PC-3 (cell line): ENCODE measurements at regions not wholly inside any gene's neighbourhood (a gene's known extent, or its start where the extent isn't known, plus 50 kb on each side); places are given as distances from the start of the nearest gene placed in this dataset.

ENCODE experiments used
- ATAC-seq: fragments of 200-7000 bp; cut with Tn5 transposase; 2 replicates; pipeline ENCODE4 v1.9.1; 2020; ENCODE audit warnings: mild to moderate bottlenecking, moderate library complexity
- BruUV-seq: library from RNA; stranded (reverse); fragments of 400-500 nt; replicated peaks from 2 replicates; lab custom pipeline; 2021; lab: Mats Ljungman, UMichigan
- CTCF ChIA-PET: fragments of 300-600 bp; sonication (Branson Sonifier 250); formaldehyde crosslinking; loops from one replicate; lab custom pipeline; 2022; ENCODE audit warnings: antibody characterized with exemption; lab: Charles Lee
- POLR2A ChIA-PET: fragments of 300-600 bp; sonication (Branson Sonifier 250); formaldehyde crosslinking; loops from one replicate; lab custom pipeline; 2022; ENCODE audit warnings: antibody characterized with exemption; ENCODE audit not compliant: unreplicated experiment; lab: Charles Lee
- DNase-seq: peaks from one replicate; pipeline ENCODE4 v3.0.0-alpha.2; 2015
- H2AFZ ChIP-seq: fragments of 300-600 bp; sonication (generic); 2 replicates; pipeline ENCODE4 v1.6.0; 2016; ENCODE audit warnings: antibody characterized with exemption, low read length
- H3F3A ChIP-seq: fragments of 300-600 bp; sonication (generic); one replicate; pipeline ENCODE4 v1.6.0; 2017; ENCODE audit warnings: antibody characterized with exemption, low read length, control low read depth, mild to moderate bottlenecking; ENCODE audit not compliant: unreplicated experiment
- H3K27ac ChIP-seq: fragments of 300-600 bp; sonication (generic); 2 replicates; pipeline ENCODE4 v1.5.1; 2016; ENCODE audit warnings: mild to moderate bottlenecking, low read length
- H3K27me3 ChIP-seq: fragments of 300-600 bp; sonication (generic); 2 replicates; pipeline ENCODE4 v1.6.1; 2016; ENCODE audit warnings: low read length, mixed read lengths
- H3K36me3 ChIP-seq: fragments of 300-600 bp; sonication (generic); 2 replicates; pipeline ENCODE4 v1.6.1; 2016; ENCODE audit warnings: low read depth, mixed run types, low read length, mixed read lengths
- H3K4me1 ChIP-seq: fragments of 300-600 bp; sonication (generic); 2 replicates; pipeline ENCODE4 v1.5.1; 2016; ENCODE audit warnings: low read length; ENCODE audit not compliant: insufficient read depth
- H3K4me2 ChIP-seq: fragments of 300-600 bp; sonication (generic); 2 replicates; pipeline ENCODE4 v1.6.0; 2016; ENCODE audit warnings: low read length
- H3K4me3 ChIP-seq: fragments of 300-600 bp; sonication (generic); 2 replicates; pipeline ENCODE4 v1.5.1; 2016; ENCODE audit warnings: mild to moderate bottlenecking, low read length, mixed read lengths
- H3K79me2 ChIP-seq: fragments of 300-600 bp; sonication (generic); 2 replicates; pipeline ENCODE4 v1.6.1; 2017; ENCODE audit warnings: low read length, mixed read lengths
- H3K9ac ChIP-seq: fragments of 300-600 bp; sonication (generic); 2 replicates; pipeline ENCODE4 v1.6.0; 2016; ENCODE audit warnings: mild to moderate bottlenecking, low read length
- H3K9me2 ChIP-seq: fragments of 300-600 bp; sonication (generic); replicated peaks from 2 replicates; pipeline ENCODE4 v1.6.1; 2016; ENCODE audit warnings: mixed run types, low read length, mixed read lengths
- H3K9me3 ChIP-seq: fragments of 300-600 bp; sonication (generic); 2 replicates; pipeline ENCODE4 v1.6.1; 2016; ENCODE audit warnings: low read length, mixed read lengths
- H4K20me1 ChIP-seq: fragments of 300-600 bp; sonication (generic); 2 replicates; pipeline ENCODE4 v1.6.1; 2016; ENCODE audit warnings: low read length, mixed read lengths
- EZH2 ChIP-seq: fragments of 300-600 bp; sonication (generic); IDR thresholded peaks from one replicate; pipeline ENCODE4 v1.6.1; 2017; ENCODE audit warnings: antibody characterized with exemption, mild to moderate bottlenecking, low read length; ENCODE audit not compliant: unreplicated experiment
- EZH2phosphoT487 ChIP-seq: fragments of 300-600 bp; sonication (generic); IDR thresholded peaks from 2 replicates; pipeline ENCODE4 v1.6.1; 2018; ENCODE audit warnings: mild to moderate bottlenecking, antibody characterized with exemption, low read length, borderline replicate concordance
- intact Hi-C: fragments of 100-400 bp; cut with micrococcal nuclease; formaldehyde crosslinking; loops from 2 replicates; pipeline ENCODE4 v1.9.0; 2023
- TF ChIP-seq, protein P1 (sequence below): fragments of 300-600 bp; sonication (generic); conservative IDR thresholded peaks from 2 replicates; pipeline ENCODE4 v1.5.1; 2017; ENCODE audit warnings: antibody characterized with exemption, low read depth, mild to moderate bottlenecking, low read length

DNA sequence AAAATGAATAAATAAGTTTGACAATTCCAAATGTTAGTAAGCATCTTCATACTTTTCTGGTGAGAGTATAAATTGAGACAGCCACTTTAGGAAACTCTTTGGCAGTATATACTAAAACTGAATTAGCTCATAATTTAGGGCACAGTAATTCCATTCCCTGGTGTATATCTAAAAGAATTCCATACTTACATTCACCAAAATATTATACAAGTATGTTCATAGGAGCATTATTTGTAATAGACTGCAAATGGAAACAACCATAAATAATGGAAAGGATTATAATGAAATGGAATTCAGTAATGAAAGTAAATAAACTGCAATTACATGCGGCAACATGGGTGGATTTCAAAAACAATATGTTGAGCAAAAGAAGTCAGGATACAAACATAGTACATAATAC is 315.8 kb upstream of the LRRC4C start:
- Histone ChIP-seq H3K79me2 (no peaks in the 10 kb centered on the region), H4K20me1 (no peaks in the 10 kb centered on the region), H3K9me2 (no peaks in the 10 kb centered on the region), H3K36me3 (no peaks in the 10 kb centered on the region; the same call in 1 of the 2 replicates), H3K9me3 (no peaks in the 10 kb centered on the region), H3K4me2 (no peak overlapping the region), H3K9ac (no peak overlapping the region), H2AFZ (no peak overlapping the region), H3F3A (no peaks in the 10 kb centered on the region), H3K27me3 (no peaks in the 10 kb centered on the region), H3K4me3 (no peak overlapping the region), H3K27ac (no peak overlapping the region), H3K4me1 (0 out of 2 replicates have a peak, but pooled peaks cover 10% of the 10 kb centered on the region)
- BruUV-seq: no TSS peak
- intact Hi-C loops: no loop called here
- DNase-seq (no peak), ATAC-seq (no peak)
- ChIA-PET CTCF (no interaction called here), POLR2A (no interaction called here)
- TF ChIP-seq EZH2phosphoT487 (no peak), EZH2 (no peak)
- TF ChIP-seq, protein P1, sequence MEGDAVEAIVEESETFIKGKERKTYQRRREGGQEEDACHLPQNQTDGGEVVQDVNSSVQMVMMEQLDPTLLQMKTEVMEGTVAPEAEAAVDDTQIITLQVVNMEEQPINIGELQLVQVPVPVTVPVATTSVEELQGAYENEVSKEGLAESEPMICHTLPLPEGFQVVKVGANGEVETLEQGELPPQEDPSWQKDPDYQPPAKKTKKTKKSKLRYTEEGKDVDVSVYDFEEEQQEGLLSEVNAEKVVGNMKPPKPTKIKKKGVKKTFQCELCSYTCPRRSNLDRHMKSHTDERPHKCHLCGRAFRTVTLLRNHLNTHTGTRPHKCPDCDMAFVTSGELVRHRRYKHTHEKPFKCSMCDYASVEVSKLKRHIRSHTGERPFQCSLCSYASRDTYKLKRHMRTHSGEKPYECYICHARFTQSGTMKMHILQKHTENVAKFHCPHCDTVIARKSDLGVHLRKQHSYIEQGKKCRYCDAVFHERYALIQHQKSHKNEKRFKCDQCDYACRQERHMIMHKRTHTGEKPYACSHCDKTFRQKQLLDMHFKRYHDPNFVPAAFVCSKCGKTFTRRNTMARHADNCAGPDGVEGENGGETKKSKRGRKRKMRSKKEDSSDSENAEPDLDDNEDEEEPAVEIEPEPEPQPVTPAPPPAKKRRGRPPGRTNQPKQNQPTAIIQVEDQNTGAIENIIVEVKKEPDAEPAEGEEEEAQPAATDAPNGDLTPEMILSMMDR: no peak

DNA sequence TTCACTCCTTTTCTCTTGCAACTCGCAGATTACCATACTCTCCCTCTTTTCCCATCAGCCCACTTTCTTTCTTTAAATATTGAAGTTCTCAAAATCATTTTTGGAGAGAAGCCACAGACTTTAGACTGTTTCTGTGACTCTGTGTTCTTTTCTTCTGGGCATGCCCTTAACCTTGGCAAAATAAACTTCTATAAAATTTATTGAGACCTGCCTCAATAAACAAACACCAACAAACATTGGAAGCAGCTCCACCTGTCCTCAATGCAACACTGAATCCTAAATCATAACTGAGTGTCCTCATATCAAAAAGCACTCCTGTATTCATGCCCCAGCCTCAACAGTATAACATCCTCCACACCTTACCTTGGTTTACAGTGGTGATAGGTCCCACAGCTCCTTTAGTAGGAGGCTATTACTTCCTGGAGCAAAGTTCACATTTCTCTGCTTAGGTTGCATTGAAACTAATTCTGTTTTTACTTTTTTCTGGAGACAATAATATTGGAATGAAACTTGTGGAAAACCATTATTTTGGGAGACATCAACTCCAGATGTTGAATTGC is 320.0 kb upstream of the LRRC4C start:
- no peaks in the 10 kb centered on the region for H3K9me2 ChIP-seq
- H3K4me2 ChIP-seq: no peak overlapping the region
- peaks cover 38% of the 10 kb centered on the region for H3K4me1 ChIP-seq
- H3K4me3 ChIP-seq: no peak overlapping the region
- TF ChIP-seq EZH2 (no peak), EZH2phosphoT487 (no peak)
- TF ChIP-seq, protein P1: no peak
- no peaks in the 10 kb centered on the region for H3F3A ChIP-seq
- H3K36me3 ChIP-seq: no peaks in the 10 kb centered on the region
- ATAC-seq (no peak), DNase-seq (no peak)
- H3K27ac ChIP-seq: no peak overlapping the region
- H2AFZ ChIP-seq: no peak overlapping the region
- H4K20me1 ChIP-seq: no peaks in the 10 kb centered on the region
- no peak overlapping the region for H3K9ac ChIP-seq
- H3K27me3 ChIP-seq: no peaks in the 10 kb centered on the region
- ChIA-PET POLR2A (no interaction called here), CTCF (no interaction called here)
- H3K79me2 ChIP-seq: no peaks in the 10 kb centered on the region
- no peaks in the 10 kb centered on the region for H3K9me3 ChIP-seq
- intact Hi-C loops: no loop called here
- BruUV-seq: no TSS peak

DNA sequence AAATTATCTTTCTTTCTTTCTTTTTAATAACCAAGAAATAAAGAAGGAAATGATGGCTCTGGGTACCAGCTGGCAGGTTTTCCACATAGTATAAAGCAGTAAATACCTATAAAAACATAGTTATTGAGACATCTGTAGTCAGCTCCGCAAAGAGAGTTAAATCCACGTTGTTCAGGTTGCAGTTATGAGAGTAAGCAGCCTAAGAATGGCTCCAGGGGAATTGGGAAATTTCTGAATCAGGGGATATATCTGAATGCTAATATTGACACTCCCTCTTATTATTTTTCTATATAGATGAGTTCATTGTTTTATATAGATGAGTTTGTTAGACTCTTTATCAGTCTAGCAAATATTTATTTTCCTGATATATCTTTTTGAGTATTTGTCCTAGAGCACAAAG is 322.0 kb upstream of the LRRC4C start:
- Histone ChIP-seq H3K9me2 (no peaks in the 10 kb centered on the region), H3K4me1 (peaks cover 55% of the 10 kb centered on the region), H3K79me2 (no peaks in the 10 kb centered on the region), H3K4me3 (no peak overlapping the region), H2AFZ (no peak overlapping the region), H3K27ac (peak overlapping the region; percentile 73), H3F3A (peaks cover under 1% of the 10 kb centered on the region), H4K20me1 (no peaks in the 10 kb centered on the region), H3K9ac (no peak overlapping the region), H3K36me3 (no peaks in the 10 kb centered on the region), H3K27me3 (no peaks in the 10 kb centered on the region), H3K4me2 (no peak overlapping the region), H3K9me3 (no peaks in the 10 kb centered on the region)
- TF ChIP-seq, protein P1: no peak
- TF ChIP-seq EZH2 (no peak), EZH2phosphoT487 (no peak)
- BruUV-seq: no TSS peak
- intact Hi-C loops: no loop called here
- ChIA-PET CTCF (no interaction called here), POLR2A (no interaction called here)
- no peak for ATAC-seq
- peak; percentile 55 for DNase-seq
